ENCODE measurements at regions not wholly inside any gene's neighbourhood (a gene's known extent, or its start where the extent isn't known, plus 50 kb on each side); places are given as distances from the start of the nearest gene placed in this dataset.

GRCh38 chrX:128581615-128582014, 529.4 kb upstream of the ACTRT1 start:
- Histone ChIP-seq H3K9me2 (replicated peaks; ENCODE audit: low read length) (no peaks in the 10 kb centered on the region), H3K4me2 (ENCODE audit: low read length) (no peak overlapping the region), H3K27ac (ENCODE audit: low read length) (no peak overlapping the region), H4K20me1 (ENCODE audit: low read length) (no peaks in the 10 kb centered on the region), H3K4me3 (ENCODE audit: low read length) (no peak overlapping the region), H3K79me2 (ENCODE audit: low read length) (no peaks in the 10 kb centered on the region), H3K36me3 (ENCODE audit: low read depth, low read length) (no peaks in the 10 kb centered on the region), H3K4me1 (ENCODE audit: insufficient read depth, low read length) (no peaks in the 10 kb centered on the region), H3K9ac (ENCODE audit: low read length) (no peak overlapping the region), H3K9me3 (ENCODE audit: low read length) (no peaks in the 10 kb centered on the region), H2AFZ (ENCODE audit: low read length) (no peak overlapping the region), H3K27me3 (ENCODE audit: low read length) (no peaks in the 10 kb centered on the region), H3F3A (ENCODE audit: low read length, unreplicated experiment) (no peaks in the 10 kb centered on the region)
- POLR2A ChIA-PET (ENCODE audit: unreplicated experiment) = no interaction called here
- DNase-seq = no peak
- no peak for TF ChIP-seq EZH2phosphoT487 (IDR thresholded peaks at IDR 0.05; ENCODE audit: borderline replicate concordance, low read length)
- ATAC-seq = no peak
- intact Hi-C loops (cut with micrococcal nuclease) = no loop called here
- no TSS peak for BruUV-seq (replicated peaks)
- CTCF ChIA-PET = no interaction called here

- Histone ChIP-seq H3K27me3 (ENCODE audit: low read length) (no peaks in the 10 kb centered on the region), H3K4me3 (ENCODE audit: low read length) (no peak overlapping the region), H3K9me2 (replicated peaks; ENCODE audit: low read length) (no peaks in the 10 kb centered on the region), H3K4me1 (ENCODE audit: insufficient read depth, low read length) (no peaks in the 10 kb centered on the region), H3K79me2 (ENCODE audit: low read length) (no peaks in the 10 kb centered on the region), H3K36me3 (ENCODE audit: low read depth, low read length) (no peaks in the 10 kb centered on the region), H3K9me3 (ENCODE audit: low read length) (no peaks in the 10 kb centered on the region), H2AFZ (ENCODE audit: low read length) (no peak overlapping the region), H4K20me1 (ENCODE audit: low read length) (no peaks in the 10 kb centered on the region), H3F3A (ENCODE audit: low read length, unreplicated experiment) (no peaks in the 10 kb centered on the region), H3K9ac (ENCODE audit: low read length) (no peak overlapping the region), H3K4me2 (ENCODE audit: low read length) (no peak overlapping the region), H3K27ac (ENCODE audit: low read length) (no peak overlapping the region)
- ATAC-seq (no peak), DNase-seq (no peak)
- ChIA-PET POLR2A (ENCODE audit: unreplicated experiment) (no interaction called here), CTCF (no interaction called here)
- TF ChIP-seq EZH2phosphoT487 (IDR thresholded peaks at IDR 0.05; ENCODE audit: borderline replicate concordance, low read length) = no peak
- no peak for TF ChIP-seq EZH2 (IDR thresholded peaks at IDR 0.05; ENCODE audit: low read length, unreplicated experiment)
- no peak for TF ChIP-seq CTCF (conservative IDR thresholded peaks at IDR 0.05; ENCODE audit: low read depth, low read length)
- intact Hi-C loops (cut with micrococcal nuclease) = no loop called here
- BruUV-seq (replicated peaks) = no TSS peak
Measured at GRCh38 chrX:128543114-128543513, 490.9 kb upstream of the ACTRT1 start.

- Histone ChIP-seq H3K4me1 (ENCODE audit: insufficient read depth, low read length) (no peaks in the 10 kb centered on the region), H3K9me2 (replicated peaks; ENCODE audit: low read length) (no peaks in the 10 kb centered on the region), H3K4me2 (ENCODE audit: low read length) (no peak overlapping the region), H3K36me3 (ENCODE audit: low read depth, low read length) (no peaks in the 10 kb centered on the region), H3K79me2 (ENCODE audit: low read length) (no peaks in the 10 kb centered on the region), H4K20me1 (ENCODE audit: low read length) (no peaks in the 10 kb centered on the region), H3K27me3 (ENCODE audit: low read length) (no peaks in the 10 kb centered on the region), H3K4me3 (ENCODE audit: low read length) (no peak overlapping the region), H3K27ac (ENCODE audit: low read length) (no peak overlapping the region), H3K9me3 (ENCODE audit: low read length) (no peaks in the 10 kb centered on the region), H3F3A (ENCODE audit: low read length, unreplicated experiment) (no peaks in the 10 kb centered on the region), H3K9ac (ENCODE audit: low read length) (no peak overlapping the region), H2AFZ (ENCODE audit: low read length) (no peak overlapping the region)
- intact Hi-C loops (cut with micrococcal nuclease) = loop anchor here (1.0 to 5.0 kb wide), 3 partner anchors 264 to 412 kb away; no protein-coding TSS in a partner anchor
- ChIA-PET CTCF (interaction anchor here (0.6 kb wide), 2 partner anchors 268 to 303 kb away, joined by 3 read pairs; no protein-coding TSS in a partner anchor), POLR2A (ENCODE audit: unreplicated experiment) (no interaction called here)
- peak; percentile 64 for ATAC-seq
- TF ChIP-seq EZH2 (IDR thresholded peaks at IDR 0.05; ENCODE audit: low read length, unreplicated experiment) = no peak
- peak; percentile 62; the same call in 1 of the 2 replicates for TF ChIP-seq CTCF (conservative IDR thresholded peaks at IDR 0.05; ENCODE audit: low read depth, low read length)
- TF ChIP-seq EZH2phosphoT487 (IDR thresholded peaks at IDR 0.05; ENCODE audit: borderline replicate concordance, low read length) = no peak
- peak; percentile 41 for DNase-seq
- BruUV-seq (replicated peaks) = no TSS peak
Measured at GRCh38 chrX:128518508-128518907, 466.3 kb upstream of the ACTRT1 start.
